Keratinocyte (primary cell): ENCODE measurements at regions not wholly inside any gene's neighbourhood (a gene's known extent, or its start where the extent isn't known, plus 50 kb on each side); places are given as distances from the start of the nearest gene placed in this dataset.

Experiments
- DNase-seq: peaks from one replicate; pipeline ENCODE4 v3.0.0-alpha.2; 2011; ENCODE audit warnings: low read depth, missing footprints, low spot score
- FAIRE-seq: peaks from 2 replicates; lab custom pipeline; 2011; peaks lifted over from hg19 to GRCh38; lab: Jason Lieb, UNC
- H2AFZ ChIP-seq: 2 replicates; pipeline ENCODE4 v1.6.0; 2012; ENCODE audit warnings: low read length, control low read depth, inconsistent platforms; ENCODE audit not compliant: control insufficient read depth
- H3K27ac ChIP-seq: 2 replicates; pipeline ENCODE4 v1.5.1; 2011; ENCODE audit warnings: low read length; ENCODE audit not compliant: control insufficient read depth, insufficient read depth
- H3K27me3 ChIP-seq: 3 replicates; pipeline ENCODE4 v1.6.0; 2011; ENCODE audit warnings: low read length; ENCODE audit not compliant: control insufficient read depth, insufficient read depth; ENCODE audit errors: extremely low read depth
- H3K36me3 ChIP-seq, 2 experiments: 2 replicates in 1 of 2; 3 replicates in 1 of 2; pipeline ENCODE4 v1.5.1; 2011; ENCODE audit warnings: low read length in 2 of 2, mild to moderate bottlenecking in 1 of 2; ENCODE audit not compliant: control insufficient read depth in 2 of 2, insufficient read depth in 2 of 2; ENCODE audit errors: extremely low read depth in 1 of 2
- H3K4me1 ChIP-seq: 3 replicates; pipeline ENCODE4 v1.5.1; 2011; ENCODE audit warnings: low read length; ENCODE audit not compliant: control insufficient read depth, insufficient read depth; ENCODE audit errors: extremely low read depth
- H3K4me2 ChIP-seq: 3 replicates; pipeline ENCODE4 v1.6.0; 2011; ENCODE audit warnings: low read depth, low read length; ENCODE audit not compliant: control insufficient read depth, insufficient read depth; ENCODE audit errors: extremely low read depth
- H3K4me3 ChIP-seq, 3 experiments: fragments of 200-600 bp in 1 of 3; sonication (generic) in 1 of 3; 2 replicates in 2 of 3; 3 replicates in 1 of 3; pipeline ENCODE4 v1.5.1; 2011 to 2016; ENCODE audit warnings: low read length in 3 of 3, mild to moderate bottlenecking in 3 of 3, control low read depth in 2 of 3, inconsistent platforms in 1 of 3, low read depth in 1 of 3, mixed read lengths in 1 of 3, mixed run types in 1 of 3, moderate library complexity in 1 of 3; ENCODE audit not compliant: control insufficient read depth in 2 of 3, insufficient read depth in 2 of 3; ENCODE audit errors: extremely low read depth in 1 of 3
- H3K79me2 ChIP-seq: 2 replicates; pipeline ENCODE4 v1.6.0; 2012; ENCODE audit warnings: low read length; ENCODE audit not compliant: control insufficient read depth, insufficient read depth
- H3K9ac ChIP-seq: 3 replicates; pipeline ENCODE4 v1.6.0; 2011; ENCODE audit warnings: low read length; ENCODE audit not compliant: control insufficient read depth, insufficient read depth; ENCODE audit errors: extremely low read depth
- H3K9me1 ChIP-seq: 3 replicates; pipeline ENCODE4 v1.6.0; 2011; ENCODE audit warnings: low read length; ENCODE audit not compliant: control insufficient read depth, insufficient read depth; ENCODE audit errors: extremely low read depth
- H3K9me3 ChIP-seq: 2 replicates; pipeline ENCODE4 v1.5.1; 2012; ENCODE audit warnings: low read depth, low read length; ENCODE audit not compliant: control insufficient read depth
- H4K20me1 ChIP-seq: 3 replicates; pipeline ENCODE4 v1.6.0; 2011; ENCODE audit warnings: low read length; ENCODE audit not compliant: control insufficient read depth, insufficient read depth; ENCODE audit errors: extremely low read depth
- CTCF ChIP-seq, 3 experiments: IDR thresholded peaks in 1 of 3; conservative IDR thresholded peaks in 1 of 3; optimal IDR thresholded peaks in 1 of 3; 2 replicates in 2 of 3; 3 replicates in 1 of 3; pipeline versions ENCODE3 to v1.5.1; 2011; ENCODE audit warnings: low read length in 3 of 3, mild to moderate bottlenecking in 3 of 3, moderate library complexity in 2 of 3, control low read depth in 1 of 3, inconsistent platforms in 1 of 3; ENCODE audit not compliant: insufficient read depth in 2 of 3; ENCODE audit errors: extremely low read depth in 1 of 3
- EZH2 ChIP-seq: IDR thresholded peaks from one replicate; pipeline ENCODE4 v1.6.1; 2012; ENCODE audit warnings: inconsistent platforms, mild to moderate bottlenecking, low read length, moderate library complexity
- dilution Hi-C: fragments of 300-500 bp; cut with MboI; formaldehyde crosslinking; loops from one replicate; pipeline ENCODE4 v1.7.0; 2020; ENCODE audit warnings: low sequenced_read_pairs; ENCODE audit not compliant: extremely low pct_ligation_motif_present

DNA sequence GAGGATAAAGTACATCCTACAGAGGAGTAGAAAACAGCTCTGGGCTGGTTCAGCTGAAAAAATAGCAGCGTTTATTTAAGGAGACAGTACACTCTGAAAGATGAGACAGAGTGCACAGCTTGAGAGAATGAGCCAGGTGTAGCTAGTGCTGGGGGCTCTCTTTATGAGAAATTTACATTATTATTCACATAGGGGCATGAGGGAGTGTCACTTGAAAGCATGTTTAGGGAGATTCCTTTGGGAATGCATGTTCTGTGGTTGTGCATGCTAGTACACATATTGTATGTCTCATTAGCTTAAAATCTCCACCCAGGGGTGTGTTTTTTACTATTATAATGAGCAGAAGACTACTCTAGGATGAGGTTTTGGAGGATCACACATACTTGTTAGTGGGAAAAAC lies 1224.4 kb downstream of the REEP3 start:
- FAIRE-seq, result no peak
- no peaks in the 10 kb centered on the region for H3K27me3 ChIP-seq
- TF ChIP-seq EZH2 (no peak), CTCF (optimal IDR thresholded peaks at IDR 0.05 in 1 of 3, IDR thresholded peaks at IDR 0.05 in 1 of 3, conservative IDR thresholded peaks at IDR 0.05 in 1 of 3; ENCODE audit: extremely low read depth in 1 of 3, insufficient read depth in 2 of 3, low read length in 3 of 3) (no peak)

DNA sequence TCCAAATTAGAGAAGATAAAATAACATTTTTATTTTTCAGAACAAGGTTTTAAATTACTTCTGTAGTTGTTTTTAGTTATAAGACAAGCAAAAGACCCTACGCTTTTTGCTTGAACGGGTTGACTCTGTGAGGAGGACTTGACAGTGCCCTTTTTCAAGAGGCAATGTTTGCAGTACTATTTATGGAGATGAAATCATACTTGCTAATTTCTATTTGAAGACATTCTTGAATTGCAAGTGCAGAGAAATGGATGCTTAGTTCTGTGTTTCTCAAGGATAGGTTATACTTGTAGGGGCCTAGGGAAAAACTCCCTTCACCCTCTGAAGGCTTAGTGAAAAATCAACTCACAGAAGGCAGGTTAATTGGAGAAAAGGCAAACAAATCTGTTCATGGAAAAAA lies 1229.5 kb downstream of the REEP3 start:
- Histone ChIP-seq H3K4me2 (no peak overlapping the region), H3K79me2 (no peaks in the 10 kb centered on the region), H3K27me3 (no peaks in the 10 kb centered on the region), H3K9me3 (no peaks in the 10 kb centered on the region), H4K20me1 (no peaks in the 10 kb centered on the region), H3K4me1 (no peaks in the 10 kb centered on the region), H3K4me3 (no peak overlapping the region), H3K27ac (no peak overlapping the region), H3K36me3 (no peaks in the 10 kb centered on the region), H2AFZ (no peak overlapping the region), H3K9me1 (no peaks in the 10 kb centered on the region), H3K9ac (no peak overlapping the region)
- FAIRE-seq (no peak), DNase-seq (no peak)
- TF ChIP-seq CTCF (optimal IDR thresholded peaks at IDR 0.05 in 1 of 3, IDR thresholded peaks at IDR 0.05 in 1 of 3, conservative IDR thresholded peaks at IDR 0.05 in 1 of 3; ENCODE audit: extremely low read depth in 1 of 3, insufficient read depth in 2 of 3, low read length in 3 of 3), result no peak
- no peak for TF ChIP-seq EZH2
- dilution Hi-C loops, result no loop called here

More for the DNA sequence above, 1224.4 kb downstream of the REEP3 start:
- dilution Hi-C loops, result no loop called here
- H3K9me3 ChIP-seq, result no peaks in the 10 kb centered on the region
- no peak overlapping the region for H3K4me3 ChIP-seq
- H3K79me2 ChIP-seq, result no peaks in the 10 kb centered on the region
- H3K4me2 ChIP-seq, result no peak overlapping the region
- no peaks in the 10 kb centered on the region for H3K36me3 ChIP-seq
- H3K27ac ChIP-seq, result no peak overlapping the region
- no peak for DNase-seq
- H3K9me1 ChIP-seq, result no peaks in the 10 kb centered on the region
- no peaks in the 10 kb centered on the region for H4K20me1 ChIP-seq
- H3K9ac ChIP-seq, result no peak overlapping the region
- H2AFZ ChIP-seq, result no peak overlapping the region
- H3K4me1 ChIP-seq, result no peaks in the 10 kb centered on the region
